ENCODE measurements at regions not wholly inside any gene's neighbourhood (a gene's known extent, or its start where the extent isn't known, plus 50 kb on each side); places are given as distances from the start of the nearest gene placed in this dataset.

GRCh38 chr16:73768786-73769203, 527.8 kb upstream of the PSMD7 start:
- no peak overlapping the region for H2AFZ ChIP-seq (ENCODE audit: low read depth, low read length, poor library complexity, severe bottlenecking)
- no peak for TF ChIP-seq EZH2phosphoT487 (IDR thresholded peaks at IDR 0.05; ENCODE audit: borderline replicate concordance)
- H3K36me3 ChIP-seq (ENCODE audit: control insufficient read depth in 1 of 2, insufficient read depth in 2 of 2, low read length in 2 of 2), result no peaks in the 10 kb centered on the region
- ChIA-PET RAD21 (ENCODE audit: low non-redundant PET in 1 of 2, low total read pairs in 2 of 2, uncharacterized antibody in 2 of 2, unreplicated experiment in 2 of 2) (no interaction called here), POLR2A (no interaction called here), CTCF (no interaction called here)
- DNase-seq (ENCODE audit: low read depth, low spot score), result no peak
- no peak overlapping the region for H3K9ac ChIP-seq (ENCODE audit: low read length)
- H3K79me2 ChIP-seq (ENCODE audit: insufficient read depth, low read length), result no peaks in the 10 kb centered on the region
- H3K4me2 ChIP-seq (ENCODE audit: low read length), result no peak overlapping the region
- H3K4me3 ChIP-seq (replicated peaks in 1 of 2; ENCODE audit: low read depth in 1 of 2, low read length in 2 of 2), result no peak overlapping the region
- no peak overlapping the region for H3K27ac ChIP-seq (ENCODE audit: low read depth, low read length)
- ATAC-seq, result no peak
- no TSS peak for BruUV-seq (replicated peaks)
- no peaks in the 10 kb centered on the region for H3K9me3 ChIP-seq (ENCODE audit: control insufficient read depth in 1 of 2, insufficient read depth in 1 of 2, low read depth in 1 of 2, low read length in 2 of 2)
- H3K27me3 ChIP-seq (ENCODE audit: insufficient read depth, low read length), result peaks cover 15% of the 10 kb centered on the region
- intact Hi-C loops (cut with micrococcal nuclease), result no loop called here
- no peaks in the 10 kb centered on the region for H4K20me1 ChIP-seq (ENCODE audit: insufficient read depth)
- no peaks in the 10 kb centered on the region for H3K4me1 ChIP-seq (ENCODE audit: control insufficient read depth in 1 of 2, insufficient read depth in 2 of 2, low read length in 2 of 2)
- no peaks in the 10 kb centered on the region for H3K9me2 ChIP-seq (ENCODE audit: insufficient read depth)

DNA sequence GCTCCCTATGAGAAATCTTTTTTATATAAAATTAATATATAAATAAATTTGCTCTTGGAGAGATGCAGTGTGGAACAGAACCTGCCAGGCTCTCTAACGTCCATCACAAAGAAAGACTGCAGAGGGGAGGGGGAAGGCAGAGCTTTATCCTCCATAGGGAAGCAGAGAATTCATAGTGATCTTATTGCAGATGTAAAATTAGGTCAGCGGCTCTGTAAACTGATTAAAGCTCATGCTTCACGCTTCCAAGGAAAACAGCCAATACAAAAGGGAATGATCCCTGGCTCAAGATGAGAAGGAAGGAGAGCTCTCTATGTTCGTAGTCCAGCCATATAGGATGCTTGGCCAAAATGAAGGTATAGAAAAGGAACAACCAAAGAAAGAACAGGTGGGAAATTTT, 532.3 kb upstream of the PSMD7 start:
- ChIA-PET RAD21 (ENCODE audit: low non-redundant PET in 1 of 2, low total read pairs in 2 of 2, uncharacterized antibody in 2 of 2, unreplicated experiment in 2 of 2) (no interaction called here), POLR2A (no interaction called here), CTCF (no interaction called here)
- intact Hi-C loops (cut with micrococcal nuclease), result no loop called here
- Histone ChIP-seq H3K9me3 (ENCODE audit: control insufficient read depth in 1 of 2, insufficient read depth in 1 of 2, low read depth in 1 of 2, low read length in 2 of 2) (peaks cover 0 to 2% of the 10 kb centered on the region in 2 experiments; a peak in 1 of 4 replicates), H2AFZ (ENCODE audit: low read depth, low read length, poor library complexity, severe bottlenecking) (no peak overlapping the region), H3K4me3 (replicated peaks in 1 of 2; ENCODE audit: low read depth in 1 of 2, low read length in 2 of 2) (no peak overlapping the region), H3K79me2 (ENCODE audit: insufficient read depth, low read length) (no peaks in the 10 kb centered on the region), H4K20me1 (ENCODE audit: insufficient read depth) (no peaks in the 10 kb centered on the region), H3K4me1 (ENCODE audit: control insufficient read depth in 1 of 2, insufficient read depth in 2 of 2, low read length in 2 of 2) (no peaks in the 10 kb centered on the region), H3K27me3 (ENCODE audit: insufficient read depth, low read length) (peaks cover 15% of the 10 kb centered on the region), H3K9me2 (ENCODE audit: insufficient read depth) (no peaks in the 10 kb centered on the region), H3K27ac (ENCODE audit: low read depth, low read length) (no peak overlapping the region), H3K36me3 (ENCODE audit: control insufficient read depth in 1 of 2, insufficient read depth in 2 of 2, low read length in 2 of 2) (no peaks in the 10 kb centered on the region), H3K4me2 (ENCODE audit: low read length) (no peak overlapping the region), H3K9ac (ENCODE audit: low read length) (no peak overlapping the region)
- DNase-seq (ENCODE audit: low read depth, low spot score) (no peak), ATAC-seq (no peak)
- BruUV-seq (replicated peaks), result no TSS peak
- TF ChIP-seq CTCF (IDR thresholded peaks at IDR 0.05 in 2 of 3, conservative IDR thresholded peaks at IDR 0.05 in 1 of 3; ENCODE audit: borderline replicate concordance in 1 of 3, insufficient read depth in 1 of 3, low read depth in 2 of 3, low read length in 2 of 3) (no peak), JUND (IDR thresholded peaks at IDR 0.05) (no peak), CBX3 (IDR thresholded peaks at IDR 0.05; ENCODE audit: low read depth) (no peak), FOSL1 (IDR thresholded peaks at IDR 0.05; ENCODE audit: low read depth) (no peak), EZH2phosphoT487 (IDR thresholded peaks at IDR 0.05; ENCODE audit: borderline replicate concordance) (no peak), SIN3A (IDR thresholded peaks at IDR 0.05; ENCODE audit: low read depth) (no peak), ZFX (IDR thresholded peaks at IDR 0.05) (no peak), ELF1 (IDR thresholded peaks at IDR 0.05; ENCODE audit: borderline replicate concordance, low read depth) (no peak), EZH2 (IDR thresholded peaks at IDR 0.05) (no peak), ZNF274 (IDR thresholded peaks at IDR 0.05; ENCODE audit: low read depth, low read length) (no peak), TCF7L2 (IDR thresholded peaks at IDR 0.05; ENCODE audit: borderline replicate concordance, extremely low read depth, insufficient read depth, insufficient read length) (no peak), EGR1 (IDR thresholded peaks at IDR 0.05; ENCODE audit: low read depth) (no peak), YY1 (IDR thresholded peaks at IDR 0.05; ENCODE audit: extremely low read depth, insufficient replicate concordance, low read depth, low read length) (no peak), SP1 (IDR thresholded peaks at IDR 0.05; ENCODE audit: low read depth) (no peak), CEBPB (IDR thresholded peaks at IDR 0.05; ENCODE audit: low read depth) (no peak)
- TF ChIP-seq, protein P1, sequence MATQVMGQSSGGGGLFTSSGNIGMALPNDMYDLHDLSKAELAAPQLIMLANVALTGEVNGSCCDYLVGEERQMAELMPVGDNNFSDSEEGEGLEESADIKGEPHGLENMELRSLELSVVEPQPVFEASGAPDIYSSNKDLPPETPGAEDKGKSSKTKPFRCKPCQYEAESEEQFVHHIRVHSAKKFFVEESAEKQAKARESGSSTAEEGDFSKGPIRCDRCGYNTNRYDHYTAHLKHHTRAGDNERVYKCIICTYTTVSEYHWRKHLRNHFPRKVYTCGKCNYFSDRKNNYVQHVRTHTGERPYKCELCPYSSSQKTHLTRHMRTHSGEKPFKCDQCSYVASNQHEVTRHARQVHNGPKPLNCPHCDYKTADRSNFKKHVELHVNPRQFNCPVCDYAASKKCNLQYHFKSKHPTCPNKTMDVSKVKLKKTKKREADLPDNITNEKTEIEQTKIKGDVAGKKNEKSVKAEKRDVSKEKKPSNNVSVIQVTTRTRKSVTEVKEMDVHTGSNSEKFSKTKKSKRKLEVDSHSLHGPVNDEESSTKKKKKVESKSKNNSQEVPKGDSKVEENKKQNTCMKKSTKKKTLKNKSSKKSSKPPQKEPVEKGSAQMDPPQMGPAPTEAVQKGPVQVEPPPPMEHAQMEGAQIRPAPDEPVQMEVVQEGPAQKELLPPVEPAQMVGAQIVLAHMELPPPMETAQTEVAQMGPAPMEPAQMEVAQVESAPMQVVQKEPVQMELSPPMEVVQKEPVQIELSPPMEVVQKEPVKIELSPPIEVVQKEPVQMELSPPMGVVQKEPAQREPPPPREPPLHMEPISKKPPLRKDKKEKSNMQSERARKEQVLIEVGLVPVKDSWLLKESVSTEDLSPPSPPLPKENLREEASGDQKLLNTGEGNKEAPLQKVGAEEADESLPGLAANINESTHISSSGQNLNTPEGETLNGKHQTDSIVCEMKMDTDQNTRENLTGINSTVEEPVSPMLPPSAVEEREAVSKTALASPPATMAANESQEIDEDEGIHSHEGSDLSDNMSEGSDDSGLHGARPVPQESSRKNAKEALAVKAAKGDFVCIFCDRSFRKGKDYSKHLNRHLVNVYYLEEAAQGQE (IDR thresholded peaks at IDR 0.05; ENCODE audit: low read depth), result no peak
- TF ChIP-seq, protein P2, sequence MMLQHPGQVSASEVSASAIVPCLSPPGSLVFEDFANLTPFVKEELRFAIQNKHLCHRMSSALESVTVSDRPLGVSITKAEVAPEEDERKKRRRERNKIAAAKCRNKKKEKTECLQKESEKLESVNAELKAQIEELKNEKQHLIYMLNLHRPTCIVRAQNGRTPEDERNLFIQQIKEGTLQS (IDR thresholded peaks at IDR 0.05), result no peak
- TF ChIP-seq, protein P3, sequence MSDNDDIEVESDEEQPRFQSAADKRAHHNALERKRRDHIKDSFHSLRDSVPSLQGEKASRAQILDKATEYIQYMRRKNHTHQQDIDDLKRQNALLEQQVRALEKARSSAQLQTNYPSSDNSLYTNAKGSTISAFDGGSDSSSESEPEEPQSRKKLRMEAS (IDR thresholded peaks at IDR 0.05), result no peak
